ENCODE measurements at regions not wholly inside any gene's neighbourhood (a gene's known extent, or its start where the extent isn't known, plus 50 kb on each side); places are given as distances from the start of the nearest gene placed in this dataset.

DNA sequence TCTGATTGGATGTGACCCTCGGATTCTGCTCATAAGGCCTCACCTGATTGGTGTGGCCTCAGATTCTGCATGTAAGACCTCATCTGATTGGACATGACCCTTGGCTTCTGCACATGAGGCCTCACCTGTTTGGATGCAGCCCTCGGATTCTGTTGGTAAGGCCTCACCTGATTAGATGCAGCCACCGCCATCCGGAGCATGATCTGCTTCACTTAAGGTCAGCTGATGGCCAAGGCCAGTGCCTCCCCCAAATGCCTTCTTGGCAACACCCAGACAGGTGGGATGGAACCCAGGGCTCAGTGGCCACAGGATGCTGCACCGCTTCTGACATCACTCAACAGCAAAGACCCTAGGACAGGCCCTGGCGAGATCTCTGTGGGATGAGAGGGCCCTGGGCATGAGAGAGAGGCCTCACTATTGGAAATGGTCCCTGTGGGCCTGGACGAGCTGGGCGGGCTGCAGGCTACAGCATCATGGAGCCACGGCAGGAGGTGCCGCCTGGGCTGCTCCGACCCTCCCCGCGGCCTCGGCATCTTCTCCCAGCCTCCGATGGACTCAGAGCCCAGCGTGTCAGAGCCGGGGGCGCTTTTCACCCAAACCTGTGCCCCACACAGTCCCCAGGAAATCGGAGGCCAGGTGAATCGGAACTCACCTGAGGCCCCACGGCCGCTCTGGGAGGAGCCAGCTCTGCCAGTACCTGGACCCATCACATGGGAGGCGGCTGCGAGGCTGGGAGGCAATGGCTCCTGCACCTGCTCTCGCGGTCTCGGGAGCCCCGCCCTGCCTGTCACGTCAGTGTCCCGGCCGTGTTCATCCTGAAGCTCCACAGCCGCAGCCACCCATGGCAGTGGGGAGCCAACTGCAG lies 60.9 kb upstream of the ZNF469 start:
- TF ChIP-seq, protein P1, sequence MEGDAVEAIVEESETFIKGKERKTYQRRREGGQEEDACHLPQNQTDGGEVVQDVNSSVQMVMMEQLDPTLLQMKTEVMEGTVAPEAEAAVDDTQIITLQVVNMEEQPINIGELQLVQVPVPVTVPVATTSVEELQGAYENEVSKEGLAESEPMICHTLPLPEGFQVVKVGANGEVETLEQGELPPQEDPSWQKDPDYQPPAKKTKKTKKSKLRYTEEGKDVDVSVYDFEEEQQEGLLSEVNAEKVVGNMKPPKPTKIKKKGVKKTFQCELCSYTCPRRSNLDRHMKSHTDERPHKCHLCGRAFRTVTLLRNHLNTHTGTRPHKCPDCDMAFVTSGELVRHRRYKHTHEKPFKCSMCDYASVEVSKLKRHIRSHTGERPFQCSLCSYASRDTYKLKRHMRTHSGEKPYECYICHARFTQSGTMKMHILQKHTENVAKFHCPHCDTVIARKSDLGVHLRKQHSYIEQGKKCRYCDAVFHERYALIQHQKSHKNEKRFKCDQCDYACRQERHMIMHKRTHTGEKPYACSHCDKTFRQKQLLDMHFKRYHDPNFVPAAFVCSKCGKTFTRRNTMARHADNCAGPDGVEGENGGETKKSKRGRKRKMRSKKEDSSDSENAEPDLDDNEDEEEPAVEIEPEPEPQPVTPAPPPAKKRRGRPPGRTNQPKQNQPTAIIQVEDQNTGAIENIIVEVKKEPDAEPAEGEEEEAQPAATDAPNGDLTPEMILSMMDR (IDR thresholded peaks at IDR 0.05; ENCODE audit: low read depth, low read length) = no peak
- no peak for TF ChIP-seq EZH2phosphoT487 (IDR thresholded peaks at IDR 0.05; ENCODE audit: low read depth)
